ENCODE measurements at regions not wholly inside any gene's neighbourhood (a gene's known extent, or its start where the extent isn't known, plus 50 kb on each side); places are given as distances from the start of the nearest gene placed in this dataset.
A peak's percentile ranks its signal among the peaks of the same experiment; 100 is the strongest.

GRCh38 chr19:32223106-32223505 is 122.3 kb upstream of the ZNF507 start:
- Histone ChIP-seq H3K4me1 (ENCODE audit: control insufficient read depth, low read length) (no peaks in the 10 kb centered on the region), H3K9me3 (ENCODE audit: control insufficient read depth, insufficient read depth, low read length) (no peaks in the 10 kb centered on the region), H3K4me3 (ENCODE audit: low read length) (no peak overlapping the region), H3F3A (ENCODE audit: control insufficient read depth, insufficient read depth) (no peaks in the 10 kb centered on the region), H3K36me3 (ENCODE audit: control insufficient read depth, low read length) (no peaks in the 10 kb centered on the region), H3K4me2 (ENCODE audit: low read length) (no peak overlapping the region), H3K79me2 (ENCODE audit: control insufficient read depth, low read length) (no peaks in the 10 kb centered on the region), H3K9me2 (replicated peaks; ENCODE audit: control insufficient read depth, low read length) (no peaks in the 10 kb centered on the region), H3K27ac (ENCODE audit: low read depth, low read length) (no peak overlapping the region), H3K27me3 (ENCODE audit: control insufficient read depth, low read length) (peaks cover 6% of the 10 kb centered on the region), H4K20me1 (ENCODE audit: control insufficient read depth, insufficient read depth, low read depth, low read length) (no peaks in the 10 kb centered on the region)
- TF ChIP-seq CTCF (IDR thresholded peaks at IDR 0.05; ENCODE audit: low read depth, low read length, poor library complexity, severe bottlenecking), result no peak
- TF ChIP-seq EZH2phosphoT487 (IDR thresholded peaks at IDR 0.05; ENCODE audit: borderline replicate concordance, low read length), result no peak

GRCh38 chr19:32223595-32224370 is 121.6 kb upstream of the ZNF507 start:
- TF ChIP-seq CTCF (IDR thresholded peaks at IDR 0.05; ENCODE audit: low read depth, low read length, poor library complexity, severe bottlenecking) (no peak), EZH2phosphoT487 (IDR thresholded peaks at IDR 0.05; ENCODE audit: borderline replicate concordance, low read length) (no peak)
- H3K4me2 ChIP-seq (ENCODE audit: low read length), result no peak overlapping the region
- no peaks in the 10 kb centered on the region for H3K9me3 ChIP-seq (ENCODE audit: control insufficient read depth, insufficient read depth, low read length)
- H3K36me3 ChIP-seq (ENCODE audit: control insufficient read depth, low read length), result no peaks in the 10 kb centered on the region
- H3K9me2 ChIP-seq (replicated peaks; ENCODE audit: control insufficient read depth, low read length), result no peaks in the 10 kb centered on the region
- H3F3A ChIP-seq (ENCODE audit: control insufficient read depth, insufficient read depth), result no peaks in the 10 kb centered on the region
- H3K27ac ChIP-seq (ENCODE audit: low read depth, low read length), result no peak overlapping the region
- no peaks in the 10 kb centered on the region for H3K79me2 ChIP-seq (ENCODE audit: control insufficient read depth, low read length)
- peaks cover 6% of the 10 kb centered on the region for H3K27me3 ChIP-seq (ENCODE audit: control insufficient read depth, low read length)
- H4K20me1 ChIP-seq (ENCODE audit: control insufficient read depth, insufficient read depth, low read depth, low read length), result no peaks in the 10 kb centered on the region
- no peak overlapping the region for H3K4me3 ChIP-seq (ENCODE audit: low read length)
- H3K4me1 ChIP-seq (ENCODE audit: control insufficient read depth, low read length), result no peaks in the 10 kb centered on the region

GRCh38 chr19:32224371-32225244 is 120.8 kb upstream of the ZNF507 start:
- Histone ChIP-seq H3K27ac (ENCODE audit: low read depth, low read length) (no peak overlapping the region), H3K4me2 (ENCODE audit: low read length) (no peak overlapping the region)
- TF ChIP-seq EZH2phosphoT487 (IDR thresholded peaks at IDR 0.05; ENCODE audit: borderline replicate concordance, low read length) (no peak), CTCF (IDR thresholded peaks at IDR 0.05; ENCODE audit: low read depth, low read length, poor library complexity, severe bottlenecking) (peak; percentile 95)

More at GRCh38 chr19:32224371-32225244, 120.8 kb upstream of the ZNF507 start:
- Histone ChIP-seq H3K36me3 (ENCODE audit: control insufficient read depth, low read length) (no peaks in the 10 kb centered on the region), H4K20me1 (ENCODE audit: control insufficient read depth, insufficient read depth, low read depth, low read length) (no peaks in the 10 kb centered on the region), H3F3A (ENCODE audit: control insufficient read depth, insufficient read depth) (no peaks in the 10 kb centered on the region), H3K4me1 (ENCODE audit: control insufficient read depth, low read length) (no peaks in the 10 kb centered on the region), H3K9me3 (ENCODE audit: control insufficient read depth, insufficient read depth, low read length) (no peaks in the 10 kb centered on the region), H3K27me3 (ENCODE audit: control insufficient read depth, low read length) (peaks cover 6% of the 10 kb centered on the region), H3K9me2 (replicated peaks; ENCODE audit: control insufficient read depth, low read length) (no peaks in the 10 kb centered on the region), H3K4me3 (ENCODE audit: low read length) (no peak overlapping the region), H3K79me2 (ENCODE audit: control insufficient read depth, low read length) (no peaks in the 10 kb centered on the region)
